SK-N-MC (cell line): ENCODE measurements at regions not wholly inside any gene's neighbourhood (a gene's known extent, or its start where the extent isn't known, plus 50 kb on each side); places are given as distances from the start of the nearest gene placed in this dataset.
"Not testable (repeated sequence)": the region's sequence is repeated elsewhere in the genome, so short reads cannot be mapped to it uniquely, and the experiment has no call there.

Experiments used
- DNase-seq: peaks from one replicate; pipeline ENCODE4 v3.0.0-alpha.2; 2011; ENCODE audit warnings: low read depth, low spot score
- H3K27ac ChIP-seq: fragments of 200-600 bp; sonication (generic); 2 replicates; pipeline ENCODE4 v1.5.1; 2016; ENCODE audit warnings: mixed run types
- H3K36me3 ChIP-seq: fragments of 200-600 bp; sonication (generic); 2 replicates; pipeline ENCODE4 v1.6.1; 2017; ENCODE audit warnings: antibody characterized with exemption, low read length, mixed read lengths; ENCODE audit not compliant: insufficient read depth
- H3K4me3 ChIP-seq: fragments of 200-600 bp; sonication (generic); 2 replicates; pipeline ENCODE4 v1.5.1; 2016
- H3K9ac ChIP-seq: fragments of 200-600 bp; sonication (generic); 2 replicates; pipeline ENCODE4 v1.8.0; 2017; ENCODE audit warnings: mixed run types, mixed read lengths; ENCODE audit not compliant: insufficient read length
- H3K9me3 ChIP-seq: fragments of 200-600 bp; sonication (generic); 2 replicates; pipeline ENCODE4 v1.6.1; 2017; ENCODE audit warnings: low read depth, mild to moderate bottlenecking, antibody characterized with exemption, low read length, moderate library complexity, mixed read lengths
- EZH2 ChIP-seq: fragments of 200-600 bp; sonication (generic); IDR thresholded peaks from one replicate; pipeline ENCODE4 v1.6.1; 2017; ENCODE audit warnings: antibody characterized with exemption
- FOXP2 ChIP-seq: optimal IDR thresholded peaks from 2 replicates; pipeline ENCODE3; 2011; ENCODE audit warnings: mild to moderate bottlenecking, moderate library complexity; ENCODE audit not compliant: insufficient read depth; ENCODE audit errors: extremely low read length, control extremely low read depth
- POLR2AphosphoS5 ChIP-seq: IDR thresholded peaks from 2 replicates; pipeline ENCODE4 v1.6.1; 2012; ENCODE audit warnings: mild to moderate bottlenecking, low read depth, low read length, borderline replicate concordance

GRCh38 chr1:233470741-233471499 lies 143.0 kb upstream of the KCNK1 start:
- no peak for TF ChIP-seq FOXP2
- no peak for TF ChIP-seq POLR2AphosphoS5
- no peak for TF ChIP-seq EZH2
- no peaks in the 10 kb centered on the region for H3K9me3 ChIP-seq
- no peak overlapping the region for H3K27ac ChIP-seq
- H3K9ac ChIP-seq = no peak overlapping the region
- no peak for DNase-seq
- H3K4me3 ChIP-seq = no peak overlapping the region
- no peaks in the 10 kb centered on the region for H3K36me3 ChIP-seq

- not testable (repeated sequence) for DNase-seq, H3K4me3 ChIP-seq, H3K27ac ChIP-seq, H3K9ac ChIP-seq, H3K9me3 ChIP-seq, H3K36me3 ChIP-seq
Observed at GRCh38 chr1:233471851-233472250, 142.1 kb upstream of the KCNK1 start.

DNA sequence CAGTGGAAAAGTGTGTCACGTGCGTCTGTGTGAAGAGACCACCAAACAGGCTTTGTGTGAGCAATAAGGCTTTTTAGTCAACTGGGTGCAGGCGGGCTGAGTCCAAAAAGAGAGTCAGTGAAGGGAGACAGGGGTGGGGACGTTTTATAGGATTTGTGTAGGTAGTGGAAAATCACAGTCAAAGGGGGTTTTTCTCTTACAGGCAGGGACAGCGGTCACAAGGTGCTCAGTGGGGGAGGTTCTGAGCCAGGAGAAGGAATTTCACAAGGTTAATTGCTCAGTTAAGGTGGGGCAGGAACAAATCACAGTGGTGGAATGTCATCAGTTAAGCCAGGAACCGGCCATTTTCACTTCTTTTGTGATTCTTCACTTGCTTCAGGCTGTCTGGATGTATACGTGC lies 141.1 kb upstream of the KCNK1 start:
- H3K36me3 ChIP-seq, H3K9ac ChIP-seq, H3K9me3 ChIP-seq: not testable (repeated sequence)

GRCh38 chr1:233473549-233474204 lies 140.2 kb upstream of the KCNK1 start:
- no peak for TF ChIP-seq POLR2AphosphoS5
- no peak for TF ChIP-seq FOXP2
- TF ChIP-seq EZH2 = no peak
- Histone ChIP-seq H3K36me3 (no peaks in the 10 kb centered on the region), H3K27ac (no peak overlapping the region), H3K9ac (no peak overlapping the region), H3K4me3 (no peak overlapping the region), H3K9me3 (no peaks in the 10 kb centered on the region)
- DNase-seq = no peak

More for the DNA sequence above, 141.1 kb upstream of the KCNK1 start:
- H3K27ac ChIP-seq, DNase-seq, H3K4me3 ChIP-seq: not testable (repeated sequence)

- DNase-seq = no peak
- H3K27ac ChIP-seq = no peak overlapping the region
- H3K36me3 ChIP-seq = no peaks in the 10 kb centered on the region
- no peaks in the 10 kb centered on the region for H3K9me3 ChIP-seq
- no peak overlapping the region for H3K4me3 ChIP-seq
- no peak overlapping the region for H3K9ac ChIP-seq
- TF ChIP-seq POLR2AphosphoS5 (no peak), FOXP2 (no peak), EZH2 (no peak)
Observed at GRCh38 chr1:233477359-233477758, 136.5 kb upstream of the KCNK1 start.

GRCh38 chr1:233478611-233479010 lies 135.3 kb upstream of the KCNK1 start:
- Histone ChIP-seq H3K27ac (no peak overlapping the region), H3K4me3 (no peak overlapping the region), H3K9ac (no peak overlapping the region), H3K9me3 (no peaks in the 10 kb centered on the region), H3K36me3 (no peaks in the 10 kb centered on the region)
- DNase-seq = no peak
- TF ChIP-seq POLR2AphosphoS5 = no peak
- TF ChIP-seq FOXP2 = no peak
- no peak for TF ChIP-seq EZH2

DNA sequence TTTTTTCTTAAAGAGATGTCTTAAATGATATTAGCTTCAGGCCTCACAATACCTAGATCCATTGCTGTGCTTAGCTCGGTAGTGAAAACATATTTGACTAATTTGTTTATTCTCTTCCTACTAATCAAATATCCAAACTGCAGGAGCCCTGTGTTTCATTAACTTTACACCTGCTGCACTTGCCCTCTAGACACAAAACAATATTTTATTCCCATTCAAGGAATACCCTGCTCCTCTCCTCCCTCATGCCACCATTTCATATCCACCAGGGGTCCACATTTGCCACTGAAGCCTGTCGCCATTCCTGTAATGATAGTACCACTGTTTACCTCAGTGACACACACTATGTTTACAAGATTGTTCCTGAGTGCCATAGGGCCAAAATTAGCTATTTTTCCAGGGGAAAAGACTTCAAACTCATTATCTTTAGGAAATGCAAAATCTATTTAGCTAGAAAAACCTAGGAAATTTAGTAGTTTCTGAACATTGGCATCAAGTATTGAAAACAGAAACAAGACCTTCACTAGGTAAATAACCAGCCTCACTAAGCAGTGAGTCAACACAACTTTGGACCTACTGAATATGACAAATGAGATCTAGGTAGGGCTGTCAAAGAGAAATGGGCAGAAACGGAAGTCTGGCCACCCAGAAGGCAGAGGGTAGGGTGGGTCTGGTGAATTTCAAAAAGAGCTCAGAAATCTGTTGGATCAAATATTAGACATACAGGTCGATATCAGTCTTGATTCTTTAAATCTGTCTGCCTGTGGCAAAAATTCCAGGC lies 134.6 kb upstream of the KCNK1 start:
- TF ChIP-seq EZH2 (no peak), POLR2AphosphoS5 (no peak), FOXP2 (no peak)
- Histone ChIP-seq H3K9ac (no peak overlapping the region), H3K4me3 (no peak overlapping the region), H3K36me3 (no peaks in the 10 kb centered on the region), H3K27ac (no peak overlapping the region), H3K9me3 (no peaks in the 10 kb centered on the region)
- no peak for DNase-seq

DNA sequence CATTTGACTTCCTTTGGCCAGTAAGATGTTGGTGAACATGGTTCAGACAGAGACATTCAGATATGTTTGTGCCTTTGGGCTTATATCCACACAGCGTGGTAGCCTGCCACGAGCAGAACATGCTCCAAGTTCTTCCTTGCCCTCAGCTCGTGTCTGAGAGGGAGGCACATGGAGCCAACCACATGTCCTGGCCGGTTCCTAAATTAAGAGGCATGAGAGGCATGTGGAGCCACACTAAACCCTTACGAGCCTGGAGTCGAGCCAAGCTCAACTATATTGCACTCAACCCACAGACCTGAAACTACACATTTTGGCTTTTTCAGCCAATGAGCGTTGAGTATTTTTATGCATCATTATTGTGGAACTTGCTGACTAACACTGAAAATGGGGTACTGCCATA lies 133.7 kb upstream of the KCNK1 start:
- Histone ChIP-seq H3K9ac (no peak overlapping the region), H3K9me3 (no peaks in the 10 kb centered on the region), H3K27ac (no peak overlapping the region), H3K4me3 (no peak overlapping the region), H3K36me3 (no peaks in the 10 kb centered on the region)
- TF ChIP-seq POLR2AphosphoS5 (no peak), EZH2 (no peak), FOXP2 (no peak)
- DNase-seq = no peak
